DND-41 (cell line): ENCODE measurements at regions not wholly inside any gene's neighbourhood (a gene's known extent, or its start where the extent isn't known, plus 50 kb on each side); places are given as distances from the start of the nearest gene placed in this dataset.

ENCODE experiments used
- ATAC-seq: fragments of 200-7000 bp; cut with Tn5 transposase; 3 replicates; pipeline ENCODE4 v1.9.1; 2021; ENCODE audit warnings: low read depth; ENCODE audit not compliant: insufficient read depth
- DNase-seq: peaks from one replicate; pipeline ENCODE4 v3.0.0-alpha.2; 2020
- H2AFZ ChIP-seq: 2 replicates; pipeline ENCODE4 v1.6.0; 2012; ENCODE audit warnings: low read depth, low read length
- H3K27ac ChIP-seq: 2 replicates; pipeline ENCODE4 v1.5.1; 2012; ENCODE audit warnings: low read length, inconsistent platforms
- H3K27me3 ChIP-seq: fragments of 200-600 bp; sonication (generic); 2 replicates; pipeline ENCODE4 v1.6.0; 2012; ENCODE audit warnings: low read length, mild to moderate bottlenecking, inconsistent platforms; ENCODE audit not compliant: insufficient read depth, poor library complexity
- H3K36me3 ChIP-seq: 2 replicates; pipeline ENCODE4 v1.5.1; 2012; ENCODE audit warnings: low read length, inconsistent platforms; ENCODE audit not compliant: insufficient read depth
- H3K4me1 ChIP-seq: 2 replicates; pipeline ENCODE4 v1.5.1; 2012; ENCODE audit warnings: mild to moderate bottlenecking, low read length; ENCODE audit not compliant: insufficient read depth
- H3K4me2 ChIP-seq: 2 replicates; pipeline ENCODE4 v1.6.0; 2012; ENCODE audit warnings: mild to moderate bottlenecking, moderate library complexity, low read length, inconsistent platforms; ENCODE audit not compliant: insufficient read depth
- H3K4me3 ChIP-seq, 2 experiments: fragments of 200-600 bp in 1 of 2; shearing (Covaris generic) in 1 of 2; 2 replicates each; pipeline ENCODE4 v1.5.1; 2012 to 2016; ENCODE audit warnings: inconsistent platforms in 2 of 2, low read length in 2 of 2, mild to moderate bottlenecking in 2 of 2, low read depth in 1 of 2, moderate library complexity in 1 of 2
- H3K79me2 ChIP-seq: 2 replicates; pipeline ENCODE4 v1.6.0; 2012; ENCODE audit warnings: low read length, inconsistent platforms; ENCODE audit not compliant: insufficient read depth
- H3K9ac ChIP-seq: 2 replicates; pipeline ENCODE4 v1.6.0; 2012; ENCODE audit warnings: low read depth, mild to moderate bottlenecking, inconsistent platforms, low read length, moderate library complexity
- H3K9me3 ChIP-seq: 2 replicates; pipeline ENCODE4 v1.5.1; 2012; ENCODE audit warnings: low read length, moderate library complexity, mild to moderate bottlenecking, inconsistent platforms; ENCODE audit not compliant: insufficient read depth, severe bottlenecking
- H4K20me1 ChIP-seq: 2 replicates; pipeline ENCODE4 v1.6.0; 2012; ENCODE audit warnings: low read length; ENCODE audit not compliant: insufficient read depth
- CTCF ChIP-seq: IDR thresholded peaks from 2 replicates; pipeline ENCODE4 v1.5.1; 2012; ENCODE audit warnings: borderline replicate concordance, low read length, moderate library complexity, mild to moderate bottlenecking; ENCODE audit not compliant: poor library complexity, severe bottlenecking; ENCODE audit errors: extremely low read depth
- EZH2 ChIP-seq: IDR thresholded peaks from 3 replicates; pipeline ENCODE4 v1.6.1; 2012; ENCODE audit warnings: borderline replicate concordance, low read depth, mild to moderate bottlenecking, moderate library complexity, low read length, inconsistent platforms; ENCODE audit not compliant: severe bottlenecking

DNA sequence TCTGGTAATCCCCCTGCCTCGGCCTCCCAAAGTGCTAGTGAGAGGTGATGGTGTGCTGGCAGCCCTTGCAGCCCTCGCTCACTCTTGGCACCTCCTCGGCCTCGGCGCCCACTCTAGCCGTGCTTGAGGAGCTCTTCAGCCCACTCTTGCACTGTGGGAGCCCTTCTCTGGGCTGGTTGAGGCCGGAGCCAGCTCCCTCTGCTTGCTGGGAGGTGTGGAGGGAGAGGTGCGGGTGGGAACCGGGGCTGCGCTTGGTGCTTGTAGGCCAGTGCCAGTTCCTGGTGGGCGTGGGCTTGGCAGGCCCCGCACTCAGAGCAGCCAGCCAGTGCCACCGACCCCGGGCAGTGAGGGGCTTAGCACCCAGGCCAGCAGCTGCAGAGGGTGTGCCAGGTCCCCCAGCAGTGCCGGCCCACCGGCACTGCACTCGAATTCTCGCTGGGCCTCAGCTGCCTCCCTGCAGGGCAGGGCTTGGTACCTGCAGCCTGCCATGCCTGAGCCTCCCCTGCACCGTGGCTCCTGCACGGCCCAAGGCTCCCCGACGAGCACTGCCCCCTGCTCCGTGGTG, 189.0 kb upstream of the ASCC3 start:
- H3K27me3 ChIP-seq = no peaks in the 10 kb centered on the region
- H4K20me1 ChIP-seq = no peaks in the 10 kb centered on the region
- H3K27ac ChIP-seq = no peak overlapping the region
- H3K4me2 ChIP-seq = no peak overlapping the region
- H3K4me1 ChIP-seq = no peaks in the 10 kb centered on the region
- TF ChIP-seq CTCF (no peak), EZH2 (no peak)
- no peak overlapping the region for H2AFZ ChIP-seq
- H3K4me3 ChIP-seq = no peak overlapping the region
- ATAC-seq = no peak
- no peaks in the 10 kb centered on the region for H3K9me3 ChIP-seq
- no peaks in the 10 kb centered on the region for H3K79me2 ChIP-seq
- no peaks in the 10 kb centered on the region for H3K36me3 ChIP-seq
- DNase-seq = no peak
- H3K9ac ChIP-seq = no peak overlapping the region

DNA sequence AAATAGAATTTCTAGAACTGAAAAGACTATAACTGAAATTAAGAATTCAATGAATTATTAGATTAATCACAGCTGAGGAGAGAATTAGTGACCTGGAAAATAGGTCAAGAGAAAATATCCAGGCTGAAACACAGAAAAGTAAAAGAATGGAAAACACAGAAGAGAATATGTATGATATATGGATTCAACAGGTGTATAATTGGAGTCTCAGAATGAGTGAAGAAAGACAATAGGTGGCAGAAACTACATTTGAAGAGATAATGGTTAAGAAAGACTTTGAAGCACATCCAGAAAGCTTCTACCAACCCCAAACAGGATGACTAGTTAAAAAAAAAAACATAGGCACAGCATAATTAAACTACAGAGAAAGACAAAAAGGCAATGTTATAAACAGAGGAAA, 196.2 kb upstream of the ASCC3 start:
- no peaks in the 10 kb centered on the region for H3K4me1 ChIP-seq
- H3K9ac ChIP-seq = no peak overlapping the region
- TF ChIP-seq CTCF = no peak
- no peaks in the 10 kb centered on the region for H3K79me2 ChIP-seq
- no peak overlapping the region for H3K4me3 ChIP-seq
- H3K27me3 ChIP-seq = no peaks in the 10 kb centered on the region
- no peak overlapping the region for H3K4me2 ChIP-seq
- H2AFZ ChIP-seq = no peak overlapping the region
- no peak for ATAC-seq
- H3K27ac ChIP-seq = no peak overlapping the region
- H3K9me3 ChIP-seq = no peaks in the 10 kb centered on the region
- no peaks in the 10 kb centered on the region for H3K36me3 ChIP-seq
- no peak for DNase-seq
- no peaks in the 10 kb centered on the region for H4K20me1 ChIP-seq

- no peak for ATAC-seq
- no peak for DNase-seq
- Histone ChIP-seq H3K79me2 (no peaks in the 10 kb centered on the region), H3K4me1 (no peaks in the 10 kb centered on the region), H4K20me1 (no peaks in the 10 kb centered on the region), H3K27ac (no peak overlapping the region), H3K9ac (no peak overlapping the region), H3K4me3 (no peak overlapping the region), H3K36me3 (no peaks in the 10 kb centered on the region), H3K27me3 (no peaks in the 10 kb centered on the region), H3K9me3 (no peaks in the 10 kb centered on the region), H3K4me2 (no peak overlapping the region), H2AFZ (no peak overlapping the region)
- no peak for TF ChIP-seq CTCF
Observed at GRCh38 chr6:101079696-101080270, 198.7 kb upstream of the ASCC3 start.

DNA sequence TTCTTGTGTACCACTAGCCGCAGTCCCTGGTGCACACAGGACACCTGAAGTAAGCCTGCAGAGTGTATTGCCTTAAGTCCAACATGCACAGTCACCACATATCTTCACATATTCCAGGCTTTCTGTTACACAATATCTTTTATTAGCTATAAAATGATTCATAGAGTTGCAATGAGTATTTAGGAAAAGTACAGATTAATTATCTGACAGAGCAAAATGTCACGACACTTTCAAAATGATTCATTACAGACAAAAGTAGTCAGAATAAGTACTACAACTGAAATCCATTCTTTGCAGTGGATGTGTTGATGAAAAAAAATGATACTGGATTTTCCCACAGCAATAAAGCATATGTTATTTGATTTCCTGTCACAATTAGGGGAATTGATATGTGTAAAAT, 199.5 kb upstream of the ASCC3 start:
- TF ChIP-seq EZH2 (no peak), CTCF (no peak)
- no peak overlapping the region for H3K9ac ChIP-seq
- no peaks in the 10 kb centered on the region for H3K79me2 ChIP-seq
- no peak for DNase-seq
- no peaks in the 10 kb centered on the region for H4K20me1 ChIP-seq
- no peak overlapping the region for H3K4me3 ChIP-seq
- H2AFZ ChIP-seq = no peak overlapping the region
- H3K36me3 ChIP-seq = no peaks in the 10 kb centered on the region
- no peak overlapping the region for H3K4me2 ChIP-seq
- no peaks in the 10 kb centered on the region for H3K27me3 ChIP-seq
- no peak for ATAC-seq
- H3K4me1 ChIP-seq = no peaks in the 10 kb centered on the region
- H3K27ac ChIP-seq = no peak overlapping the region
- H3K9me3 ChIP-seq = no peaks in the 10 kb centered on the region
